ENCODE measurements at regions not wholly inside any gene's neighbourhood (a gene's known extent, or its start where the extent isn't known, plus 50 kb on each side); places are given as distances from the start of the nearest gene placed in this dataset.

DNA sequence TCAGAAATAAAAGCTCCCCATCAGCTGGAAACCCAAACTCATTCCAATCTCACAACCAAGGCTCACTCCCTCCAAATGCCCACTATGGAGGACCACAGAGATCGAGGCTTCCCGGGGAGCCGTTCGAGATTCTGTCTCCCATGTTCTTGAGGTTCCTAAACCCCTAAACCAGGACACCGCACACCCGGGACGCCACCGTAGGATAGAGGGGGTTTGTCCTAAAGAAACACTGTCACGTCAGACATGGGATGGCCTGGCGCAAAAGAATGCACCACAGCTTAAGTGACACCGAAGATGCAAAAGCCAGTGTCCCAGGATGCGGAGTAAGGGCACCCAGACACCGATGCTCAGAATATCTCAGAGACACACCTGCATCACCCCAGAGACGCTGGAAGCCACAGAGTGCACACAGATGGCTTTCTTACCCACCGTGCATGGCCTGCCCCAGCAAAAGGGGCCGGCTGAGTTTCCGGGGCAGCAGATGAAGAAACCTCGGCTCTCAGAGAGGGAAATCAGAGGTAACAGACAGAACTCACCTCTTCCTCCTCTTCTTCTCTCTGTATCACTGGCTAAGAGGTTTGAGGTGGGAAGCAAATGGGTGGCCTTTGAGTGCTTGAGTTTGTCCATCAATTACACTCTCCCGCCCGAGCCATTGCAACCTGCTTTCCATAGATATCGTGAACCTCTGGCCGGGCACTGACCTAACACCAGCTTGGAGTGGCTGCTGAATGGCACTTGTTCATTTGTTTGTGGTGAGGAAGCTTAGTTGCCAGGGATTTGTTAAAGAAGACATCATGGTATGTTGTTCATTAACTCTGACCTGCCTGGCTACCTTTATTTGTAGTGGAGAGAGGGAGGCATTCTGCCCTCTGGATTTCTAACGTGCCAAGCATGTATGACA lies 65.1 kb upstream of the TNRC6C start:
- TF ChIP-seq, protein P1, sequence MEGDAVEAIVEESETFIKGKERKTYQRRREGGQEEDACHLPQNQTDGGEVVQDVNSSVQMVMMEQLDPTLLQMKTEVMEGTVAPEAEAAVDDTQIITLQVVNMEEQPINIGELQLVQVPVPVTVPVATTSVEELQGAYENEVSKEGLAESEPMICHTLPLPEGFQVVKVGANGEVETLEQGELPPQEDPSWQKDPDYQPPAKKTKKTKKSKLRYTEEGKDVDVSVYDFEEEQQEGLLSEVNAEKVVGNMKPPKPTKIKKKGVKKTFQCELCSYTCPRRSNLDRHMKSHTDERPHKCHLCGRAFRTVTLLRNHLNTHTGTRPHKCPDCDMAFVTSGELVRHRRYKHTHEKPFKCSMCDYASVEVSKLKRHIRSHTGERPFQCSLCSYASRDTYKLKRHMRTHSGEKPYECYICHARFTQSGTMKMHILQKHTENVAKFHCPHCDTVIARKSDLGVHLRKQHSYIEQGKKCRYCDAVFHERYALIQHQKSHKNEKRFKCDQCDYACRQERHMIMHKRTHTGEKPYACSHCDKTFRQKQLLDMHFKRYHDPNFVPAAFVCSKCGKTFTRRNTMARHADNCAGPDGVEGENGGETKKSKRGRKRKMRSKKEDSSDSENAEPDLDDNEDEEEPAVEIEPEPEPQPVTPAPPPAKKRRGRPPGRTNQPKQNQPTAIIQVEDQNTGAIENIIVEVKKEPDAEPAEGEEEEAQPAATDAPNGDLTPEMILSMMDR (IDR thresholded peaks at IDR 0.05; ENCODE audit: low read depth, low read length, poor library complexity, severe bottlenecking) = no peak
- TF ChIP-seq EZH2phosphoT487 (IDR thresholded peaks at IDR 0.05; ENCODE audit: borderline replicate concordance, low read length) = no peak
